Panc1 (cell line): ENCODE measurements at regions not wholly inside any gene's neighbourhood (a gene's known extent, or its start where the extent isn't known, plus 50 kb on each side); places are given as distances from the start of the nearest gene placed in this dataset.

ENCODE experiments used
- ATAC-seq: fragments of 200-7000 bp; cut with Tn5 transposase; 2 replicates; pipeline ENCODE4 v1.9.1; 2020; ENCODE audit warnings: mild to moderate bottlenecking, moderate library complexity
- BruUV-seq: library from RNA; stranded (reverse); fragments of 400-500 nt; replicated peaks from 2 replicates; lab custom pipeline; 2021; lab: Mats Ljungman, UMichigan
- CTCF ChIA-PET: fragments of 300-600 bp; sonication (Branson Sonifier 250); formaldehyde crosslinking; loops from one replicate; lab custom pipeline; 2022; ENCODE audit warnings: antibody characterized with exemption; lab: Charles Lee
- POLR2A ChIA-PET: fragments of 300-600 bp; sonication (Branson Sonifier 250); formaldehyde crosslinking; loops from one replicate; lab custom pipeline; 2022; ENCODE audit warnings: antibody characterized with exemption; lab: Charles Lee
- DNase-seq: peaks from one replicate; pipeline ENCODE4 v3.0.0-alpha.2; 2010; ENCODE audit warnings: low read depth, low spot score
- H3K27ac ChIP-seq: 2 replicates; pipeline ENCODE4 v1.5.1; 2011; ENCODE audit warnings: mild to moderate bottlenecking, low read length, inconsistent platforms
- H3K27me3 ChIP-seq: fragments of 200-500 bp; sonication (Bioruptor generic); 2 replicates; pipeline ENCODE4 v1.6.0; 2014; ENCODE audit warnings: low read length, inconsistent platforms; ENCODE audit not compliant: control insufficient read depth, insufficient read depth
- H3K36me3 ChIP-seq: fragments of 200-500 bp; sonication (Bioruptor generic); 2 replicates; pipeline ENCODE4 v1.5.1; 2014; ENCODE audit warnings: inconsistent platforms, mild to moderate bottlenecking, low read length, moderate library complexity; ENCODE audit not compliant: control insufficient read depth, insufficient read depth
- H3K4me1 ChIP-seq: 2 replicates; pipeline ENCODE4 v1.5.1; 2011; ENCODE audit warnings: inconsistent platforms, mild to moderate bottlenecking, low read length, moderate library complexity; ENCODE audit not compliant: control insufficient read depth, insufficient read depth
- H3K4me3 ChIP-seq, 2 experiments: 2 replicates each; pipeline ENCODE4 v1.5.1; 2011 to 2012; ENCODE audit warnings: low read depth in 2 of 2, low read length in 2 of 2, mild to moderate bottlenecking in 2 of 2, inconsistent platforms in 1 of 2, moderate library complexity in 1 of 2
- H3K9me3 ChIP-seq: fragments of 200-500 bp; sonication (Bioruptor generic); 2 replicates; pipeline ENCODE4 v1.5.1; 2014; ENCODE audit warnings: low read depth, mild to moderate bottlenecking, inconsistent platforms, low read length, moderate library complexity; ENCODE audit not compliant: control insufficient read depth, insufficient read depth
- CTCF ChIP-seq: fragments of 450-650 bp; IDR thresholded peaks from 2 replicates; pipeline ENCODE4 v1.5.1; 2017; ENCODE audit warnings: mild to moderate bottlenecking
- POLR2AphosphoS5 ChIP-seq: IDR thresholded peaks from 2 replicates; pipeline ENCODE4 v1.6.1; 2012; ENCODE audit warnings: mild to moderate bottlenecking, low read depth, low read length, moderate library complexity
- SIN3A ChIP-seq: IDR thresholded peaks from 2 replicates; pipeline ENCODE4 v1.6.1; 2012; ENCODE audit warnings: low read depth, mild to moderate bottlenecking, low read length, moderate library complexity, borderline replicate concordance; ENCODE audit not compliant: insufficient read depth
- TCF7L2 ChIP-seq: IDR thresholded peaks from 2 replicates; pipeline ENCODE4 v1.6.1; 2011; ENCODE audit warnings: mild to moderate bottlenecking, low read depth, low read length, inconsistent platforms
- in situ Hi-C: cut with HindIII; loops from 2 replicates; pipeline ENCODE4 v1.10.0; 2016; ENCODE audit warnings: low sequenced_read_pairs, low pct_unique_long_range_greater_than_20kb
- intact Hi-C: fragments of 100-400 bp; cut with micrococcal nuclease; formaldehyde crosslinking; loops from one replicate; pipeline ENCODE4 v1.10.0; 2022; ENCODE audit not compliant: unreplicated experiment
- TF ChIP-seq, protein P1 (sequence below), 2 experiments: IDR thresholded peaks; 2 replicates each; pipeline ENCODE4 v1.6.1; 2011 to 2012; ENCODE audit warnings: low read depth in 2 of 2, control low read depth in 1 of 2, low read length in 1 of 2, mild to moderate bottlenecking in 1 of 2, moderate library complexity in 1 of 2; ENCODE audit not compliant: insufficient read depth in 1 of 2

GRCh38 chr6:62978920-62979319, 232.3 kb upstream of the FKBP1C start:
- ATAC-seq: no peak
- Histone ChIP-seq H3K4me3 (no peak overlapping the region), H3K27ac (no peak overlapping the region), H3K4me1 (no peaks in the 10 kb centered on the region), H3K36me3 (no peaks in the 10 kb centered on the region), H3K27me3 (no peaks in the 10 kb centered on the region), H3K9me3 (no peaks in the 10 kb centered on the region)
- in situ Hi-C loops: no loop called here
- DNase-seq: no peak
- BruUV-seq: no TSS peak
- POLR2A ChIA-PET: no interaction called here
- intact Hi-C loops: no loop called here
- TF ChIP-seq CTCF (no peak), SIN3A (no peak), TCF7L2 (no peak)
- CTCF ChIA-PET: no interaction called here

GRCh38 chr6:62980093-62980492, 231.2 kb upstream of the FKBP1C start:
- DNase-seq: no peak
- H3K36me3 ChIP-seq: no peaks in the 10 kb centered on the region
- POLR2A ChIA-PET: no interaction called here
- no TSS peak for BruUV-seq
- intact Hi-C loops: no loop called here
- in situ Hi-C loops: no loop called here
- H3K9me3 ChIP-seq: no peaks in the 10 kb centered on the region
- CTCF ChIA-PET: no interaction called here
- H3K27me3 ChIP-seq: no peaks in the 10 kb centered on the region
- H3K4me3 ChIP-seq: no peak overlapping the region
- TF ChIP-seq TCF7L2 (no peak), CTCF (no peak), POLR2AphosphoS5 (no peak), SIN3A (no peak)
- TF ChIP-seq, protein P1, sequence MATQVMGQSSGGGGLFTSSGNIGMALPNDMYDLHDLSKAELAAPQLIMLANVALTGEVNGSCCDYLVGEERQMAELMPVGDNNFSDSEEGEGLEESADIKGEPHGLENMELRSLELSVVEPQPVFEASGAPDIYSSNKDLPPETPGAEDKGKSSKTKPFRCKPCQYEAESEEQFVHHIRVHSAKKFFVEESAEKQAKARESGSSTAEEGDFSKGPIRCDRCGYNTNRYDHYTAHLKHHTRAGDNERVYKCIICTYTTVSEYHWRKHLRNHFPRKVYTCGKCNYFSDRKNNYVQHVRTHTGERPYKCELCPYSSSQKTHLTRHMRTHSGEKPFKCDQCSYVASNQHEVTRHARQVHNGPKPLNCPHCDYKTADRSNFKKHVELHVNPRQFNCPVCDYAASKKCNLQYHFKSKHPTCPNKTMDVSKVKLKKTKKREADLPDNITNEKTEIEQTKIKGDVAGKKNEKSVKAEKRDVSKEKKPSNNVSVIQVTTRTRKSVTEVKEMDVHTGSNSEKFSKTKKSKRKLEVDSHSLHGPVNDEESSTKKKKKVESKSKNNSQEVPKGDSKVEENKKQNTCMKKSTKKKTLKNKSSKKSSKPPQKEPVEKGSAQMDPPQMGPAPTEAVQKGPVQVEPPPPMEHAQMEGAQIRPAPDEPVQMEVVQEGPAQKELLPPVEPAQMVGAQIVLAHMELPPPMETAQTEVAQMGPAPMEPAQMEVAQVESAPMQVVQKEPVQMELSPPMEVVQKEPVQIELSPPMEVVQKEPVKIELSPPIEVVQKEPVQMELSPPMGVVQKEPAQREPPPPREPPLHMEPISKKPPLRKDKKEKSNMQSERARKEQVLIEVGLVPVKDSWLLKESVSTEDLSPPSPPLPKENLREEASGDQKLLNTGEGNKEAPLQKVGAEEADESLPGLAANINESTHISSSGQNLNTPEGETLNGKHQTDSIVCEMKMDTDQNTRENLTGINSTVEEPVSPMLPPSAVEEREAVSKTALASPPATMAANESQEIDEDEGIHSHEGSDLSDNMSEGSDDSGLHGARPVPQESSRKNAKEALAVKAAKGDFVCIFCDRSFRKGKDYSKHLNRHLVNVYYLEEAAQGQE (IDR thresholded peaks at IDR 0.05; ENCODE audit: insufficient read depth in 1 of 2, low read depth in 2 of 2, low read length in 1 of 2): no peak
- no peak for ATAC-seq
- no peaks in the 10 kb centered on the region for H3K4me1 ChIP-seq
- no peak overlapping the region for H3K27ac ChIP-seq

DNA sequence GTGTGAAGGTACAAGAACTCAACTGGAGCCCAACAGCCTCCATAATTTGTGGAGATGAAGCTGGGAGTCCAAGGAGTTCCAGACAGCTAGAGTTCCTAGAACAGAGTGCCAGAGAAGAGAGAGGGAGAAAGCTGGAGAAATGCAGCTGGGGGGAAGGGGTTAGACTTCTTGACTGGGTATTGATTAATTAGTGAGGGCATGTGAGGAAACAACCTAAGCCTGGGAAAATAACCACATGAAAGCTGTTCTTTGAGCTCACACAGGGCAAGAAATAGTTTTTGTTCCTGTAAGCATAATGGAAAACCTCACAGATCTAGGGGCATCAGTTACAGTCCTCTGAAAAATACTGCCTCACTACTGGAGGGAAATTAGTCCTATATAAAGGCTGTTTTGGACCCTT, 230.5 kb upstream of the FKBP1C start:
- Histone ChIP-seq H3K36me3 (no peaks in the 10 kb centered on the region), H3K9me3 (no peaks in the 10 kb centered on the region), H3K27ac (no peak overlapping the region), H3K27me3 (no peaks in the 10 kb centered on the region), H3K4me1 (no peaks in the 10 kb centered on the region), H3K4me3 (no peak overlapping the region)
- ChIA-PET CTCF (no interaction called here), POLR2A (no interaction called here)
- TF ChIP-seq, protein P1 (IDR thresholded peaks at IDR 0.05; ENCODE audit: insufficient read depth in 1 of 2, low read depth in 2 of 2, low read length in 1 of 2): no peak
- TF ChIP-seq TCF7L2: no peak
- no peak for TF ChIP-seq POLR2AphosphoS5
- no peak for TF ChIP-seq CTCF
- TF ChIP-seq SIN3A: no peak
- no peak for DNase-seq
- in situ Hi-C loops (no loop called here), intact Hi-C loops (no loop called here)
- no TSS peak for BruUV-seq
- no peak for ATAC-seq
